ENCODE measurements at regions not wholly inside any gene's neighbourhood (a gene's known extent, or its start where the extent isn't known, plus 50 kb on each side); places are given as distances from the start of the nearest gene placed in this dataset.

- Histone ChIP-seq H3K79me2 (ENCODE audit: insufficient read depth, low read depth) (no peaks in the 10 kb centered on the region), H3K27me3 (ENCODE audit: insufficient read depth, low read depth) (no peaks in the 10 kb centered on the region), H3K27ac (no peak overlapping the region), H3K36me3 (ENCODE audit: insufficient read depth) (no peaks in the 10 kb centered on the region), H3K4me1 (ENCODE audit: low read depth, poor library complexity, severe bottlenecking) (no peaks in the 10 kb centered on the region), H3K9ac (no peak overlapping the region), H4K20me1 (ENCODE audit: insufficient read depth) (no peaks in the 10 kb centered on the region), H3K4me3 (IDR thresholded peaks at IDR 0.05; ENCODE audit: insufficient read depth, low read depth, low read length) (no peak overlapping the region), H2AFZ (ENCODE audit: low read depth) (no peak overlapping the region), H3K4me2 (no peak overlapping the region)
- TF ChIP-seq CTCF (conservative IDR thresholded peaks at IDR 0.05; ENCODE audit: low read depth, low read length): no peak
Observed at GRCh38 chr4:3364634-3365314, 72.0 kb downstream of the RGS12 start.

- H3K9ac ChIP-seq: no peak overlapping the region
- no peaks in the 10 kb centered on the region for H4K20me1 ChIP-seq (ENCODE audit: insufficient read depth)
- H2AFZ ChIP-seq (ENCODE audit: low read depth): no peak overlapping the region
- no peak for TF ChIP-seq CTCF (conservative IDR thresholded peaks at IDR 0.05; ENCODE audit: low read depth, low read length)
- no peak overlapping the region for H3K4me2 ChIP-seq
- no peaks in the 10 kb centered on the region for H3K79me2 ChIP-seq (ENCODE audit: insufficient read depth, low read depth)
- no peaks in the 10 kb centered on the region for H3K27me3 ChIP-seq (ENCODE audit: insufficient read depth, low read depth)
- no peak overlapping the region for H3K27ac ChIP-seq
- no peaks in the 10 kb centered on the region for H3K36me3 ChIP-seq (ENCODE audit: insufficient read depth)
- no peak overlapping the region for H3K4me3 ChIP-seq (IDR thresholded peaks at IDR 0.05; ENCODE audit: insufficient read depth, low read depth, low read length)
- no peaks in the 10 kb centered on the region for H3K4me1 ChIP-seq (ENCODE audit: low read depth, poor library complexity, severe bottlenecking)
Observed at GRCh38 chr4:3365326-3365725, 72.5 kb downstream of the RGS12 start.

GRCh38 chr4:3365871-3366842, 73.3 kb downstream of the RGS12 start:
- Histone ChIP-seq H3K4me1 (ENCODE audit: low read depth, poor library complexity, severe bottlenecking) (no peaks in the 10 kb centered on the region), H3K4me2 (no peak overlapping the region), H2AFZ (ENCODE audit: low read depth) (no peak overlapping the region), H3K9ac (no peak overlapping the region), H3K36me3 (ENCODE audit: insufficient read depth) (no peaks in the 10 kb centered on the region), H3K79me2 (ENCODE audit: insufficient read depth, low read depth) (no peaks in the 10 kb centered on the region), H3K27me3 (ENCODE audit: insufficient read depth, low read depth) (no peaks in the 10 kb centered on the region), H4K20me1 (ENCODE audit: insufficient read depth) (no peaks in the 10 kb centered on the region), H3K4me3 (IDR thresholded peaks at IDR 0.05; ENCODE audit: insufficient read depth, low read depth, low read length) (no peak overlapping the region), H3K27ac (no peak overlapping the region)
- TF ChIP-seq CTCF (conservative IDR thresholded peaks at IDR 0.05; ENCODE audit: low read depth, low read length): no peak

GRCh38 chr4:3366893-3367775, 74.3 kb downstream of the RGS12 start:
- Histone ChIP-seq H3K36me3 (ENCODE audit: insufficient read depth) (no peaks in the 10 kb centered on the region), H4K20me1 (ENCODE audit: insufficient read depth) (no peaks in the 10 kb centered on the region), H3K4me2 (no peak overlapping the region), H3K4me3 (IDR thresholded peaks at IDR 0.05; ENCODE audit: insufficient read depth, low read depth, low read length) (no peak overlapping the region), H3K27ac (no peak overlapping the region), H3K27me3 (ENCODE audit: insufficient read depth, low read depth) (no peaks in the 10 kb centered on the region), H3K79me2 (ENCODE audit: insufficient read depth, low read depth) (no peaks in the 10 kb centered on the region), H3K9ac (no peak overlapping the region), H2AFZ (ENCODE audit: low read depth) (no peak overlapping the region), H3K4me1 (ENCODE audit: low read depth, poor library complexity, severe bottlenecking) (no peaks in the 10 kb centered on the region)
- TF ChIP-seq CTCF (conservative IDR thresholded peaks at IDR 0.05; ENCODE audit: low read depth, low read length): no peak
